ENCODE measurements at regions not wholly inside any gene's neighbourhood (a gene's known extent, or its start where the extent isn't known, plus 50 kb on each side); places are given as distances from the start of the nearest gene placed in this dataset.

DNA sequence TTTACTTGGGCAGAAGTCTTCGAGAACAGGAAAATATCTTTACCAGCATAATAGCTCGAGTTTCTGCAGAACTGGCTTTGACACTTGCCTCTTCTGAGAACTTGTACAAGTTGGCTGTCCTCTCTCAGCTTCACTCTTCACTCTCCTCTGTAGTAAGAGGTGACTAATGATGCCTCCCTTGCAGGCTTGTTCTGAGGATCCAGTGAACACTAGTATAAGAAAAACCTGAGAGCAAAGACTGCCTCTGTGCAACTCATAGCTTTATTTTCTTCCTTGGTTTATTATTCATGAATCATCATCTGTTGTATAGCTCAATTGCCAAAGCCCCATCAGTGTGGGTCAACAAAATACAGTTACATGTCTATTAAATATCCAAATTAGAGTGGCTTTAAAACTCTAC lies 266.7 kb upstream of the CLNK start:
- TF ChIP-seq, protein P1, sequence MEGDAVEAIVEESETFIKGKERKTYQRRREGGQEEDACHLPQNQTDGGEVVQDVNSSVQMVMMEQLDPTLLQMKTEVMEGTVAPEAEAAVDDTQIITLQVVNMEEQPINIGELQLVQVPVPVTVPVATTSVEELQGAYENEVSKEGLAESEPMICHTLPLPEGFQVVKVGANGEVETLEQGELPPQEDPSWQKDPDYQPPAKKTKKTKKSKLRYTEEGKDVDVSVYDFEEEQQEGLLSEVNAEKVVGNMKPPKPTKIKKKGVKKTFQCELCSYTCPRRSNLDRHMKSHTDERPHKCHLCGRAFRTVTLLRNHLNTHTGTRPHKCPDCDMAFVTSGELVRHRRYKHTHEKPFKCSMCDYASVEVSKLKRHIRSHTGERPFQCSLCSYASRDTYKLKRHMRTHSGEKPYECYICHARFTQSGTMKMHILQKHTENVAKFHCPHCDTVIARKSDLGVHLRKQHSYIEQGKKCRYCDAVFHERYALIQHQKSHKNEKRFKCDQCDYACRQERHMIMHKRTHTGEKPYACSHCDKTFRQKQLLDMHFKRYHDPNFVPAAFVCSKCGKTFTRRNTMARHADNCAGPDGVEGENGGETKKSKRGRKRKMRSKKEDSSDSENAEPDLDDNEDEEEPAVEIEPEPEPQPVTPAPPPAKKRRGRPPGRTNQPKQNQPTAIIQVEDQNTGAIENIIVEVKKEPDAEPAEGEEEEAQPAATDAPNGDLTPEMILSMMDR (IDR thresholded peaks at IDR 0.05; ENCODE audit: extremely low read depth, missing control alignments), result no peak
- DNase-seq (ENCODE audit: low spot score), result no peak

DNA sequence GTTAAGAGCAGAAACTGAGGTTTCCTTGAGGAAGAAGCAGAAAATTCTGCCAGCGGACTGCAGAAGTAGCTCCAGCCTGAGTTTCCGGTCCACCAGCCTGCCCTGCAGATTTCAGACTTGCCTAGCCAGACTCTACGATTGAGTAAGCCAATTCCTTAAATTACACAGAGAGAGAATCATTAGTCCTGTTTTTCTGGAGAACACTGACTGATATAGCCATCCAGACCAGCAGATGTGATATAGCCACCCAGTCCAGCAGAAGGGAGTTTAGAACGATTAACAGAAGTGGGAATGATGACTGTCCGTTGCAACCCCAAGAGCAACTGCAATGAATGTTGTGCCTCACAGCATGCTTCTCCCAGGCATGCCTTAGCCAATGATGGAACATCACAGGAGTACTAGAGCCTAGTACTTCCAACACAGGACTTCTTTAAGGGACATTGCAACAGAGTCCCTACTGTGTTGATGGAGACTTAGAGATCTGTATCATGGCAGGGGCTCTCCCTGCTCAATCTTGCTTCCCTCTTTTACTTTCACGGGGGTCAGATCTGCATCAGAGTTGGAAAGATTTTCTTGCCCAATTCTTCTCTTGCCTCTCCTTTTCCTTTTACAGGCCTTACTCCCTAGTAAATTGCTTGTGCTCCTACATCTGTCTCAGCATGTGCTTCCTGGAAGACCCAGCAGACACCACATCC lies 264.6 kb upstream of the CLNK start:
- TF ChIP-seq, protein P1 (IDR thresholded peaks at IDR 0.05; ENCODE audit: extremely low read depth, missing control alignments), result no peak
- DNase-seq (ENCODE audit: low spot score), result no peak

DNA sequence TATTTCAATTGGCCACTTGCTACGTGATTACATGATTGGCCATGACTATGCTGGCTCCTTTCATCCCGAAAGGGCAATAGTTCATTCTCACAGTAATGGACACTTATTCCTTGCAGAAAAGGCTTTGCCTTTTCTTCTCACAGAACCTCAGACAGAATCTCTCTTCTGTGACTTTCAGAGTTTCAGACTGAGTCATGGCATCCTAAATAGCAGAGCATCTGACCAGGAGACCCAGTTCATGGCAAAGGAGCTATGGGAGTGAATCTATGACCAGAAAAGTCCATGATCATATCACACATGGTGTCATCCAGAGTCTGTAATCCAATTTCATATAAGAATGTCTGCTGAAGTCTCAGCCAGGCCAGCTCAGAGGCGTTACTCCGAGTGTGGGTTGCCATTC lies 263.3 kb upstream of the CLNK start:
- DNase-seq (ENCODE audit: low spot score), result no peak
- TF ChIP-seq, protein P1 (IDR thresholded peaks at IDR 0.05; ENCODE audit: extremely low read depth, missing control alignments), result no peak

DNA sequence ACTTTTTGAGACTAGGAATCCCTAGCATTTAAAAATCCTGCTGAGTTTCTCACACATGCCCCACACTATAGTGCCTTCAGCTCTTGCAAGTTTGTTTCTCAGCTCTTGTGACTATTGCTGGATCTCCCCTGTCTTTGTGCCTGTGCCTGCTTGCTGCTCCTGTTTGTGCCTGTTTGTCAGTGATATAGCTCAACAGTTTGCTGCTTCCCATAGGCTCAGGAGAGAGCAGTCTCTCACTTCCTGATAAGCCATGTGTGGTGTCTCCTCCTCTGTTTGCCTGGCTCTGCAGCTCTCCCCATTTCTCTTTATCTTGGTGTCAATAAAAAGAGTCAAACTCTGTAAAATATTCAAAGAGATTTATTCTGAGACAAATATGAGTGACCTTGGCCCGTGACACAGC lies 259.8 kb upstream of the CLNK start:
- TF ChIP-seq, protein P1 (IDR thresholded peaks at IDR 0.05; ENCODE audit: extremely low read depth, missing control alignments), result no peak
- DNase-seq (ENCODE audit: low spot score), result no peak

DNA sequence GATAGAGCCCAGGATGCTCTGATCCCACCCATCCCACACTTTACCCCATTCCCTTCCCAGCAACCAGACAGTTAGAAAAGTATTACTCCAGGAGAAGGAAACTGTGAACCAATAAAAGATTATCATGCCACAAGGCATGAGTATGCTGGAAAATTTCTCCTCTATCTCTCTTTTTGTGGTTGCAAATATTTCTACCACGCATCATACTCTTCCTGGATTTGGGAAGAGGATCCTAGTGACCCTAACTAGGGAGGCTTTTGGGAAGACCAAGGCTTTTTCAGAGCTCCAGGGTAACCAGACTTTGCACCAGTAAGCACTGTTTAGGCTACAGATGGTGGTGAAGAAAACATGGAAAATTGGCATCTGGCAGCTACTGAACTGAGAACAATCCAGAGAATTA lies 257.6 kb upstream of the CLNK start:
- DNase-seq (ENCODE audit: low spot score), result no peak
- TF ChIP-seq, protein P1 (IDR thresholded peaks at IDR 0.05; ENCODE audit: extremely low read depth, missing control alignments), result no peak

DNA sequence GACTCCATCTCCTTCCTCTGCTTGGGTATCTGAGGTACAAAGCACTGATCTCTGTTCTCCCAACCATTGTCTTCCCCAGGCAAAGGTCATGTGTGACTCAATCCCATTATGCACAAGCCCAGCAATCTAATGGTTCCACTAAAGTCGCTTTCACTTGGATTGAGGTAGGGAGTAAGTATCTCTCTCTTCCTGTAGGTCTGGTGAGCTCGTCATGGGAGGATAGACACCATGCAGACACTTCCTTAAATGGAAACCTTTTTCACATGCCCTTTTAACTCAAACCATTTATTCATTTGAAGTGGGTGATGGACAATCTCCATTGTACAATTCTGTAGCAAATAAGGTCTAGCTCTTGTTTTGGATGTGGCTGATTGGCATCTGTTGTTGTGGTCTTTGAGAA lies 245.2 kb upstream of the CLNK start:
- TF ChIP-seq, protein P1 (IDR thresholded peaks at IDR 0.05; ENCODE audit: extremely low read depth, missing control alignments), result no peak
- no peak for DNase-seq (ENCODE audit: low spot score)

DNA sequence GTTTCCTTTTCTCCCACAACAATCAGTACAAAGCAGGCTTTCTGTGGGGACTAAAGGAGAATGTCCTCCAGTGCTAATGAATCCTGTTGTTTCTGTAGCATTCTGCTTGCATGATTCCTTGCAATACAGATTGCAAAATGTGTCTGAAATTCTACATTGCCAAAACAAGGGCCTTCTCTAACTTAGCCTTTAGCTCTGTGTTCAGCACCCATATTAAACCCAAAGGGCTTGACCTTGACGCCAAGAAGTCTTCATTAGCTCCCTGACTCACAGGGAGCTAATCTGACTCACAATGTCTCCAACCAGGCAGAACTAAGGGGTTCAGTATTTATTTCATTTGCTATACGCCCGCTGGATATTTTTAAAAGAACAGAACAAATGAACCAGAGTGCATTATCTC lies 241.4 kb upstream of the CLNK start:
- no peak for DNase-seq (ENCODE audit: low spot score)

More for the DNA sequence above, 241.4 kb upstream of the CLNK start:
- TF ChIP-seq, protein P1 (IDR thresholded peaks at IDR 0.05; ENCODE audit: extremely low read depth, missing control alignments), result no peak
